Hepatocyte (in vitro differentiated cells): ENCODE measurements at regions not wholly inside any gene's neighbourhood (a gene's known extent, or its start where the extent isn't known, plus 50 kb on each side); places are given as distances from the start of the nearest gene placed in this dataset.
"Not testable (repeated sequence)": the region's sequence is repeated elsewhere in the genome, so short reads cannot be mapped to it uniquely, and the experiment has no call there.

Experiments
- DNase-seq: peaks from one replicate; pipeline ENCODE4 v3.0.0-alpha.2; 2016; ENCODE audit warnings: low spot score
- H2AFZ ChIP-seq: fragments of 200-600 bp; sonication (generic); 2 replicates; pipeline ENCODE4 v1.6.0; 2016; ENCODE audit warnings: antibody characterized with exemption, mild to moderate bottlenecking
- H3K27ac ChIP-seq: fragments of 200-600 bp; sonication (generic); 2 replicates; pipeline ENCODE4 v1.5.1; 2016; ENCODE audit warnings: mild to moderate bottlenecking
- H3K27me3 ChIP-seq: fragments of 200-600 bp; sonication (generic); 2 replicates; pipeline ENCODE4 v1.6.1; 2016
- H3K36me3 ChIP-seq: fragments of 200-600 bp; sonication (generic); replicated peaks from 2 replicates; pipeline ENCODE4 v1.5.1; 2016; ENCODE audit warnings: low read depth; ENCODE audit not compliant: insufficient read depth
- H3K4me1 ChIP-seq: fragments of 200-600 bp; sonication (generic); 2 replicates; pipeline ENCODE4 v1.5.1; 2016; ENCODE audit warnings: mild to moderate bottlenecking, moderate library complexity; ENCODE audit not compliant: insufficient read depth
- H3K4me2 ChIP-seq: fragments of 200-600 bp; sonication (generic); 2 replicates; pipeline ENCODE4 v1.6.0; 2016
- H3K4me3 ChIP-seq: fragments of 200-600 bp; sonication (generic); 2 replicates; pipeline ENCODE4 v1.5.1; 2016; ENCODE audit warnings: mild to moderate bottlenecking
- H3K79me2 ChIP-seq: fragments of 200-600 bp; sonication (generic); 2 replicates; pipeline ENCODE4 v1.6.0; 2017; ENCODE audit warnings: mild to moderate bottlenecking
- H3K9me2 ChIP-seq: fragments of 200-600 bp; sonication (generic); replicated peaks from 2 replicates; pipeline ENCODE4 v1.6.0; 2017; ENCODE audit warnings: mild to moderate bottlenecking; ENCODE audit not compliant: insufficient read depth
- H3K9me3 ChIP-seq: fragments of 200-600 bp; sonication (generic); 2 replicates; pipeline ENCODE4 v1.5.1; 2016; ENCODE audit warnings: low read depth, mild to moderate bottlenecking
- H4K20me1 ChIP-seq: fragments of 200-600 bp; sonication (generic); 2 replicates; pipeline ENCODE4 v1.6.0; 2016; ENCODE audit warnings: mild to moderate bottlenecking; ENCODE audit not compliant: insufficient read depth, poor library complexity, severe bottlenecking
- EZH2 ChIP-seq: fragments of 200-600 bp; sonication (generic); IDR thresholded peaks from 2 replicates; pipeline ENCODE4 v1.6.1; 2016; ENCODE audit warnings: antibody characterized with exemption, mild to moderate bottlenecking, borderline replicate concordance
- EZH2phosphoT487 ChIP-seq: fragments of 200-600 bp; sonication (generic); IDR thresholded peaks from one replicate; pipeline ENCODE4 v1.6.1; 2018; ENCODE audit warnings: antibody characterized with exemption, mild to moderate bottlenecking, low read depth, moderate library complexity; ENCODE audit not compliant: unreplicated experiment, severe bottlenecking
- WGBS: methylation state at CpG from one replicate; pipeline ENCODE4 v1.1.6; 2016; ENCODE audit warnings: low lambda C conversion rate; ENCODE audit errors: missing lambda C conversion rate; 5-methylcytosine and 5-hydroxymethylcytosine counted together
- TF ChIP-seq, protein P1 (sequence below): fragments of 200-600 bp; sonication (generic); IDR thresholded peaks from 2 replicates; pipeline ENCODE4 v1.5.1; 2016; ENCODE audit warnings: antibody characterized with exemption, mild to moderate bottlenecking; ENCODE audit not compliant: poor library complexity

DNA sequence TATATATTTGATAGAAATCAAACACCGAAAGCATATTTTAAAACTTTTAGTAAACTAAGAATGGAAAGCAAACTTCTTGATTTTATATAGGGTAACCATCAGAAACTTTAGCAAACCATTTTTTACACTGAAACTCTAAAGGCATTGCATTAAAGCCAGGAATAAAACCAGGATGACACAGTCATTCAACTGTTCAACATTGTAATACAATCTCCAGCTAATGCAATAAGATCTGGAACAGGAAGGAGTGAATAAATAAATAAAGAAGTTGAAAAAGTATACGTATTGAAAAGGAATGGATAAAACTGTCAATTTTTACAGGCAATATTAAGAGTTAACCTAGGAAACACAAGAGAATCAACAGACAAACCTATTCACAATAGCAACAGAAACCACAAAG is 181.9 kb upstream of the TTC14 start:
- no peak for TF ChIP-seq EZH2phosphoT487
- TF ChIP-seq, protein P1, sequence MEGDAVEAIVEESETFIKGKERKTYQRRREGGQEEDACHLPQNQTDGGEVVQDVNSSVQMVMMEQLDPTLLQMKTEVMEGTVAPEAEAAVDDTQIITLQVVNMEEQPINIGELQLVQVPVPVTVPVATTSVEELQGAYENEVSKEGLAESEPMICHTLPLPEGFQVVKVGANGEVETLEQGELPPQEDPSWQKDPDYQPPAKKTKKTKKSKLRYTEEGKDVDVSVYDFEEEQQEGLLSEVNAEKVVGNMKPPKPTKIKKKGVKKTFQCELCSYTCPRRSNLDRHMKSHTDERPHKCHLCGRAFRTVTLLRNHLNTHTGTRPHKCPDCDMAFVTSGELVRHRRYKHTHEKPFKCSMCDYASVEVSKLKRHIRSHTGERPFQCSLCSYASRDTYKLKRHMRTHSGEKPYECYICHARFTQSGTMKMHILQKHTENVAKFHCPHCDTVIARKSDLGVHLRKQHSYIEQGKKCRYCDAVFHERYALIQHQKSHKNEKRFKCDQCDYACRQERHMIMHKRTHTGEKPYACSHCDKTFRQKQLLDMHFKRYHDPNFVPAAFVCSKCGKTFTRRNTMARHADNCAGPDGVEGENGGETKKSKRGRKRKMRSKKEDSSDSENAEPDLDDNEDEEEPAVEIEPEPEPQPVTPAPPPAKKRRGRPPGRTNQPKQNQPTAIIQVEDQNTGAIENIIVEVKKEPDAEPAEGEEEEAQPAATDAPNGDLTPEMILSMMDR, result no peak
- no peak for TF ChIP-seq EZH2
- Histone ChIP-seq H3K4me1 (no peaks in the 10 kb centered on the region), H3K4me3 (no peak overlapping the region), H3K9me3 (no peaks in the 10 kb centered on the region), H3K36me3 (no peaks in the 10 kb centered on the region), H3K27ac (no peak overlapping the region), H2AFZ (no peak overlapping the region), H4K20me1 (no peaks in the 10 kb centered on the region), H3K79me2 (no peaks in the 10 kb centered on the region), H3K4me2 (no peak overlapping the region), H3K27me3 (no peaks in the 10 kb centered on the region), H3K9me2 (no peaks in the 10 kb centered on the region)
- 90% methylated on average over 2 of the region's 2 CpGs for WGBS
- DNase-seq, result no peak

DNA sequence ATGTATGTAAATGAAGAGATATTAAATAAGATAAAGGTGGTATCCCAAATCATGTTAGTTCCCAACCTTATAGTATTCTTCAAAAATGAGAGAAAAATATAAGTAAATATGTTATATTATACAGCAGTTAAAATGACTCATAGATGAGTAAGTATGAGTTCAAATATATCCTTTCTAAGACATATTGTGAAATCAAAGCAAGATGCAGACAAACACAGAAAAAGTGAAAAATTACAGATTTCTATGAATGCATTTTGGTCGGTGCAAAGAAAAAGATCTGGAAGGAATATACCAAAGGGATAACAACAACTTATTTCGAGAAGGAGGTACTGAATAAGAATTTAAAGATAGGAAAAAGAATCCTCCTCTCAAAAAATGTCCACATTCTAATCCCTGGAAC is 181.2 kb upstream of the TTC14 start:
- 75% methylated on average over 2 of the region's 2 CpGs for WGBS
- Histone ChIP-seq H3K36me3 (no peaks in the 10 kb centered on the region), H3K4me1 (no peaks in the 10 kb centered on the region), H3K27ac (no peak overlapping the region), H4K20me1 (no peaks in the 10 kb centered on the region), H3K9me2 (no peaks in the 10 kb centered on the region), H3K79me2 (no peaks in the 10 kb centered on the region), H3K4me2 (no peak overlapping the region), H3K9me3 (no peaks in the 10 kb centered on the region), H3K4me3 (no peak overlapping the region), H2AFZ (no peak overlapping the region), H3K27me3 (no peaks in the 10 kb centered on the region)
- no peak for DNase-seq
- TF ChIP-seq, protein P1, result no peak
- TF ChIP-seq EZH2 (no peak), EZH2phosphoT487 (no peak)

GRCh38 chr3:180421221-180421620 is 180.7 kb upstream of the TTC14 start:
- Histone ChIP-seq H2AFZ (no peak overlapping the region), H3K4me1 (no peaks in the 10 kb centered on the region), H3K36me3 (no peaks in the 10 kb centered on the region), H3K27me3 (no peaks in the 10 kb centered on the region), H3K27ac (no peak overlapping the region), H3K79me2 (no peaks in the 10 kb centered on the region), H3K4me2 (no peak overlapping the region), H3K9me2 (no peaks in the 10 kb centered on the region), H4K20me1 (no peaks in the 10 kb centered on the region), H3K4me3 (no peak overlapping the region), H3K9me3 (no peaks in the 10 kb centered on the region)
- TF ChIP-seq EZH2, result no peak
- TF ChIP-seq EZH2phosphoT487, result no peak
- WGBS, result 72% methylated on average over 2 of the region's 2 CpGs
- no peak for DNase-seq

GRCh38 chr3:180421721-180422120 is 180.2 kb upstream of the TTC14 start:
- 92% methylated on average over 1 of the region's 1 CpG for WGBS

DNA sequence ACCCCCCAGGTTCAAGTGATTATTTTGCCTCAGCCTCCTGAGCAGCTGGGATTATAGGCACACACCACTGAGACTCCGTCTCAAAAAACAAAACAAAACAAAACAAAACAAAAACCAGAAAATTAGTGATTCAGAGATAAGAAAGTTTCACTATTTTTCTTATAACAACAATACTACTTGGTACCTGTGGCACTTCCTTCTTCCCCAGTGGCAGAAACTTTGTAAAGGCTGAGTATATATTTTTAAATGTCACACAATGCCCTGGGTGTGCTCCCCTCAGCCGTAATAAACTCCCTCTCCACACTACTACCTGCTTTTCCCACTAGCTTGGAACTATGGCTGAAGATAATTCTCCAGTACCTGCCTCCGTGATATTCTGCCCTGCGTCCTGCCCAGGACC is 177.7 kb upstream of the TTC14 start:
- H2AFZ ChIP-seq, H3K4me1 ChIP-seq, DNase-seq, H3K9me2 ChIP-seq, H3K79me2 ChIP-seq, H3K27me3 ChIP-seq, H3K9me3 ChIP-seq, H3K27ac ChIP-seq, H3K36me3 ChIP-seq, H3K4me2 ChIP-seq, H3K4me3 ChIP-seq, H4K20me1 ChIP-seq: not testable (repeated sequence)
- WGBS, result 93% methylated on average over 4 of the region's 4 CpGs

More at GRCh38 chr3:180421721-180422120, 180.2 kb upstream of the TTC14 start:
- no peaks in the 10 kb centered on the region for H3K27me3 ChIP-seq
- TF ChIP-seq, protein P1, result no peak
- no peak for TF ChIP-seq EZH2
- H3K79me2 ChIP-seq, result no peaks in the 10 kb centered on the region
- H3K9me2 ChIP-seq, result no peaks in the 10 kb centered on the region
- DNase-seq, result no peak
- H3K4me3 ChIP-seq, result no peak overlapping the region
- H2AFZ ChIP-seq, result no peak overlapping the region
- H3K4me1 ChIP-seq, result no peaks in the 10 kb centered on the region
- no peak overlapping the region for H3K4me2 ChIP-seq
- no peak overlapping the region for H3K27ac ChIP-seq
- no peaks in the 10 kb centered on the region for H3K9me3 ChIP-seq
- H3K36me3 ChIP-seq, result no peaks in the 10 kb centered on the region
- H4K20me1 ChIP-seq, result no peaks in the 10 kb centered on the region
